ENCODE measurements at regions not wholly inside any gene's neighbourhood (a gene's known extent, or its start where the extent isn't known, plus 50 kb on each side); places are given as distances from the start of the nearest gene placed in this dataset.

GRCh38 chr3:124398594-124398993, 331.7 kb upstream of the UMPS start:
- H3K27me3 ChIP-seq (ENCODE audit: insufficient read depth, poor library complexity, severe bottlenecking), result no peaks in the 10 kb centered on the region
- no peak for DNase-seq (ENCODE audit: low read depth in 1 of 2, low spot score in 1 of 2)
- TF ChIP-seq CTCF (IDR thresholded peaks at IDR 0.05; ENCODE audit: insufficient read depth, low read length) (no peak), SPI1 (IDR thresholded peaks at IDR 0.05; ENCODE audit: borderline replicate concordance, low read depth) (no peak), GABPA (IDR thresholded peaks at IDR 0.05; ENCODE audit: low read depth) (no peak), REST (IDR thresholded peaks at IDR 0.05; ENCODE audit: insufficient replicate concordance, low read depth) (no peak), POLR2AphosphoS5 (IDR thresholded peaks at IDR 0.05; ENCODE audit: low read depth) (no peak)
- no peak overlapping the region for H3K27ac ChIP-seq (replicated peaks)
- no peak overlapping the region for H3K4me3 ChIP-seq (replicated peaks; ENCODE audit: insufficient read depth, low read length)

- Histone ChIP-seq H3K27me3 (ENCODE audit: insufficient read depth, poor library complexity, severe bottlenecking) (no peaks in the 10 kb centered on the region), H3K4me3 (replicated peaks; ENCODE audit: insufficient read depth, low read length) (no peak overlapping the region), H3K27ac (replicated peaks) (no peak overlapping the region)
- no peak for DNase-seq (ENCODE audit: low read depth in 1 of 2, low spot score in 1 of 2)
- no peak for TF ChIP-seq POLR2AphosphoS5 (IDR thresholded peaks at IDR 0.05; ENCODE audit: low read depth)
- no peak for TF ChIP-seq CTCF (IDR thresholded peaks at IDR 0.05; ENCODE audit: insufficient read depth, low read length)
- TF ChIP-seq SPI1 (IDR thresholded peaks at IDR 0.05; ENCODE audit: borderline replicate concordance, low read depth), result no peak
- no peak for TF ChIP-seq REST (IDR thresholded peaks at IDR 0.05; ENCODE audit: insufficient replicate concordance, low read depth)
- no peak for TF ChIP-seq GABPA (IDR thresholded peaks at IDR 0.05; ENCODE audit: low read depth)
Observed at GRCh38 chr3:124401843-124402242, 328.4 kb upstream of the UMPS start.

GRCh38 chr3:124402791-124403190, 327.5 kb upstream of the UMPS start:
- TF ChIP-seq SPI1 (IDR thresholded peaks at IDR 0.05; ENCODE audit: borderline replicate concordance, low read depth) (no peak), REST (IDR thresholded peaks at IDR 0.05; ENCODE audit: insufficient replicate concordance, low read depth) (no peak), GABPA (IDR thresholded peaks at IDR 0.05; ENCODE audit: low read depth) (no peak), POLR2AphosphoS5 (IDR thresholded peaks at IDR 0.05; ENCODE audit: low read depth) (no peak), CTCF (IDR thresholded peaks at IDR 0.05; ENCODE audit: insufficient read depth, low read length) (no peak)
- Histone ChIP-seq H3K27ac (replicated peaks) (no peak overlapping the region), H3K27me3 (ENCODE audit: insufficient read depth, poor library complexity, severe bottlenecking) (no peaks in the 10 kb centered on the region), H3K4me3 (replicated peaks; ENCODE audit: insufficient read depth, low read length) (no peak overlapping the region)
- DNase-seq (ENCODE audit: low read depth in 1 of 2, low spot score in 1 of 2), result no peak
